ENCODE measurements at regions not wholly inside any gene's neighbourhood (a gene's known extent, or its start where the extent isn't known, plus 50 kb on each side); places are given as distances from the start of the nearest gene placed in this dataset.
A peak's percentile ranks its signal among the peaks of the same experiment; 100 is the strongest.

GRCh38 chr22:22769434-22770279, 118.0 kb upstream of the IGLL5 start:
- Mint-ChIP-seq H3K36me3 (no peaks in the 10 kb centered on the region), H3K27me3 (ENCODE audit: low read depth in 2 of 2) (no peaks in the 10 kb centered on the region), H3K4me1 (peaks cover 50 to 85% of the 10 kb centered on the region in 2 donors), H3K4me3 (no peak overlapping the region), H3K27ac (peak overlapping the region in 1 of 2 donors; percentile 49), H3K9me3 (no peaks in the 10 kb centered on the region)
- intact Hi-C loops (cut with micrococcal nuclease), result no loop called here
- H3K4me3 ChIP-seq (ENCODE audit: low read length), result no peak overlapping the region
- no peak overlapping the region for H3K27ac ChIP-seq (ENCODE audit: low read length)
- no peaks in the 10 kb centered on the region for H3K27me3 ChIP-seq (ENCODE audit: control insufficient read depth, insufficient read depth, low read length)
- no peak for DNase-seq
- peaks cover 76% of the 10 kb centered on the region for H3K4me1 ChIP-seq (ENCODE audit: control insufficient read depth, insufficient read depth, low read length)
- no peaks in the 10 kb centered on the region for H3K9me3 ChIP-seq (ENCODE audit: control insufficient read depth, insufficient read depth, low read length)
- no peak for ATAC-seq
- no peak for TF ChIP-seq CTCF (IDR thresholded peaks at IDR 0.05)
- H3K36me3 ChIP-seq (ENCODE audit: control insufficient read depth, insufficient read depth, low read length), result peaks cover 12% of the 10 kb centered on the region
- 60% methylated on average over 4 of the region's 4 CpGs for WGBS (ENCODE audit: insufficient coverage)

GRCh38 chr22:22770280-22770871, 117.2 kb upstream of the IGLL5 start:
- no peak overlapping the region for H3K27ac ChIP-seq (ENCODE audit: low read length)
- peak; percentile 46 to 72 for DNase-seq
- WGBS (ENCODE audit: insufficient coverage), result 80% methylated on average over 4 of the region's 4 CpGs
- peak overlapping the region in 1 of 2 donors; percentile 49 for H3K27ac Mint-ChIP-seq
- no peaks in the 10 kb centered on the region for H3K27me3 ChIP-seq (ENCODE audit: control insufficient read depth, insufficient read depth, low read length)
- peak in 2 of 3 donors; percentile 67 to 72 for ATAC-seq
- H3K9me3 Mint-ChIP-seq, result no peaks in the 10 kb centered on the region
- H3K4me1 Mint-ChIP-seq, result peaks cover 54 to 85% of the 10 kb centered on the region in 2 donors
- no peaks in the 10 kb centered on the region for H3K9me3 ChIP-seq (ENCODE audit: control insufficient read depth, insufficient read depth, low read length)
- H3K36me3 Mint-ChIP-seq, result no peaks in the 10 kb centered on the region
- peaks cover 9% of the 10 kb centered on the region for H3K36me3 ChIP-seq (ENCODE audit: control insufficient read depth, insufficient read depth, low read length)
- no peak overlapping the region for H3K4me3 ChIP-seq (ENCODE audit: low read length)
- no peaks in the 10 kb centered on the region for H3K27me3 Mint-ChIP-seq (ENCODE audit: low read depth in 2 of 2)
- peak; percentile 88 for TF ChIP-seq CTCF (IDR thresholded peaks at IDR 0.05)
- no peak overlapping the region for H3K4me3 Mint-ChIP-seq
- intact Hi-C loops (cut with micrococcal nuclease), result no loop called here
- H3K4me1 ChIP-seq (ENCODE audit: control insufficient read depth, insufficient read depth, low read length), result peaks cover 79% of the 10 kb centered on the region

GRCh38 chr22:22770881-22771280, 116.7 kb upstream of the IGLL5 start:
- H3K36me3 ChIP-seq (ENCODE audit: control insufficient read depth, insufficient read depth, low read length), result peaks cover 9% of the 10 kb centered on the region
- H3K9me3 ChIP-seq (ENCODE audit: control insufficient read depth, insufficient read depth, low read length), result no peaks in the 10 kb centered on the region
- no peak for DNase-seq
- intact Hi-C loops (cut with micrococcal nuclease), result no loop called here
- no peak for TF ChIP-seq CTCF (IDR thresholded peaks at IDR 0.05)
- no peak overlapping the region for H3K4me3 ChIP-seq (ENCODE audit: low read length)
- H3K36me3 Mint-ChIP-seq, result no peaks in the 10 kb centered on the region
- no peaks in the 10 kb centered on the region for H3K9me3 Mint-ChIP-seq
- peaks cover 81% of the 10 kb centered on the region for H3K4me1 ChIP-seq (ENCODE audit: control insufficient read depth, insufficient read depth, low read length)
- H3K4me1 Mint-ChIP-seq, result peaks cover 57 to 87% of the 10 kb centered on the region in 2 donors
- no peak overlapping the region for H3K4me3 Mint-ChIP-seq
- H3K27ac ChIP-seq (ENCODE audit: low read length), result no peak overlapping the region
- no peaks in the 10 kb centered on the region for H3K27me3 ChIP-seq (ENCODE audit: control insufficient read depth, insufficient read depth, low read length)
- no peaks in the 10 kb centered on the region for H3K27me3 Mint-ChIP-seq (ENCODE audit: low read depth in 2 of 2)
- H3K27ac Mint-ChIP-seq, result peak overlapping the region in 1 of 2 donors; percentile 49
- ATAC-seq, result no peak
